Smooth muscle cell (in vitro differentiated cells): ENCODE measurements at regions not wholly inside any gene's neighbourhood (a gene's known extent, or its start where the extent isn't known, plus 50 kb on each side); places are given as distances from the start of the nearest gene placed in this dataset.

Source experiments
- DNase-seq: peaks from one replicate; lab custom pipeline; 2025; ENCODE audit not compliant: unreplicated experiment; lab: John Stamatoyannopoulos, UW
- H2AFZ ChIP-seq: fragments of 200-600 bp; sonication (generic); 2 replicates; pipeline ENCODE4 v1.6.0; 2016; ENCODE audit warnings: antibody characterized with exemption, low read depth, mild to moderate bottlenecking
- H3F3A ChIP-seq: fragments of 200-600 bp; sonication (generic); 2 replicates; pipeline ENCODE4 v1.6.0; 2017; ENCODE audit warnings: antibody characterized with exemption, low read depth
- H3K27ac ChIP-seq: fragments of 200-600 bp; sonication (generic); 2 replicates; pipeline ENCODE4 v1.5.1; 2016; ENCODE audit warnings: low read depth, mild to moderate bottlenecking
- H3K27me3 ChIP-seq: fragments of 200-600 bp; sonication (generic); 2 replicates; pipeline ENCODE4 v1.6.1; 2016; ENCODE audit warnings: low read depth, mild to moderate bottlenecking
- H3K36me3 ChIP-seq: fragments of 200-600 bp; sonication (generic); 2 replicates; pipeline ENCODE4 v1.5.1; 2016; ENCODE audit warnings: low read depth
- H3K4me1 ChIP-seq: fragments of 200-600 bp; sonication (generic); 2 replicates; pipeline ENCODE4 v1.5.1; 2016; ENCODE audit warnings: low read depth
- H3K4me2 ChIP-seq: fragments of 200-600 bp; sonication (generic); 2 replicates; pipeline ENCODE4 v1.6.0; 2016; ENCODE audit warnings: mild to moderate bottlenecking
- H3K4me3 ChIP-seq: fragments of 200-600 bp; sonication (generic); 2 replicates; pipeline ENCODE4 v1.5.1; 2016; ENCODE audit warnings: mild to moderate bottlenecking
- H3K79me2 ChIP-seq: fragments of 200-600 bp; sonication (generic); 2 replicates; pipeline ENCODE4 v1.6.0; 2016; ENCODE audit warnings: low read depth, mild to moderate bottlenecking
- H3K9ac ChIP-seq: fragments of 200-600 bp; sonication (generic); 2 replicates; pipeline ENCODE4 v1.6.0; 2016; ENCODE audit warnings: low read depth
- H3K9me3 ChIP-seq: fragments of 200-600 bp; sonication (generic); replicated peaks from 2 replicates; pipeline ENCODE4 v1.5.1; 2016; ENCODE audit warnings: low read depth
- H4K20me1 ChIP-seq: fragments of 200-600 bp; sonication (generic); 2 replicates; pipeline ENCODE4 v1.6.0; 2016; ENCODE audit warnings: low read depth
- WGBS: methylation state at CpG from one replicate; pipeline ENCODE4 v1.1.7; 2016; ENCODE audit warnings: low lambda C conversion rate; 5-methylcytosine and 5-hydroxymethylcytosine counted together
- TF ChIP-seq, protein P1 (sequence below): fragments of 200-600 bp; sonication (generic); IDR thresholded peaks from 2 replicates; pipeline ENCODE4 v1.5.1; 2017; ENCODE audit warnings: borderline replicate concordance, mild to moderate bottlenecking, antibody characterized with exemption; ENCODE audit not compliant: insufficient read depth, poor library complexity, severe bottlenecking

DNA sequence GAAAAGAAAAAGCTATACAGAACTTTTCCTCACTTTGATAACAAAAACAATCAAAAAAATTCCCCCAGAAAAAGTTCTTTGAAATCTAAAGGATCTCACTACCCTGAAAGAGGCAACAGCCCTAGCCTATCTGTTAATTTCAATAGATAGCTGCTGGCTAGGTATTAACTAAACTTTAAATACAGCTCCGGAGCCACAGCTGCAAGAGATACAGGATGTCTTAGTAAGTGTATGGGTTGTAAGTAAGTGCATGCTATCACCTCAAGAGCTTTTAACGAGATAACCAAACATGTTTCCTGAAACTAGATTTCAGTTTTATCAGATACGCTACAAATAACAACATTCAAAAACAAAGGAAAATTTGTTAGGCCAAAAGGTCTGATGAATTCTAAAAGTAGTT lies 148.4 kb downstream of the KLF12 start:
- no peaks in the 10 kb centered on the region for H3K9me3 ChIP-seq
- H3K36me3 ChIP-seq = no peaks in the 10 kb centered on the region
- H3K27me3 ChIP-seq = no peaks in the 10 kb centered on the region
- no peak overlapping the region for H3K4me3 ChIP-seq
- no peak overlapping the region for H3K4me2 ChIP-seq
- no peaks in the 10 kb centered on the region for H3K79me2 ChIP-seq
- H3K9ac ChIP-seq = no peak overlapping the region
- TF ChIP-seq, protein P1, sequence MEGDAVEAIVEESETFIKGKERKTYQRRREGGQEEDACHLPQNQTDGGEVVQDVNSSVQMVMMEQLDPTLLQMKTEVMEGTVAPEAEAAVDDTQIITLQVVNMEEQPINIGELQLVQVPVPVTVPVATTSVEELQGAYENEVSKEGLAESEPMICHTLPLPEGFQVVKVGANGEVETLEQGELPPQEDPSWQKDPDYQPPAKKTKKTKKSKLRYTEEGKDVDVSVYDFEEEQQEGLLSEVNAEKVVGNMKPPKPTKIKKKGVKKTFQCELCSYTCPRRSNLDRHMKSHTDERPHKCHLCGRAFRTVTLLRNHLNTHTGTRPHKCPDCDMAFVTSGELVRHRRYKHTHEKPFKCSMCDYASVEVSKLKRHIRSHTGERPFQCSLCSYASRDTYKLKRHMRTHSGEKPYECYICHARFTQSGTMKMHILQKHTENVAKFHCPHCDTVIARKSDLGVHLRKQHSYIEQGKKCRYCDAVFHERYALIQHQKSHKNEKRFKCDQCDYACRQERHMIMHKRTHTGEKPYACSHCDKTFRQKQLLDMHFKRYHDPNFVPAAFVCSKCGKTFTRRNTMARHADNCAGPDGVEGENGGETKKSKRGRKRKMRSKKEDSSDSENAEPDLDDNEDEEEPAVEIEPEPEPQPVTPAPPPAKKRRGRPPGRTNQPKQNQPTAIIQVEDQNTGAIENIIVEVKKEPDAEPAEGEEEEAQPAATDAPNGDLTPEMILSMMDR = no peak
- peaks cover 4% of the 10 kb centered on the region for H4K20me1 ChIP-seq
- H3K4me1 ChIP-seq = peaks cover 12% of the 10 kb centered on the region
- H3F3A ChIP-seq = no peaks in the 10 kb centered on the region
- WGBS = 50% methylated on average over 3 of the region's 3 CpGs
- no peak overlapping the region for H2AFZ ChIP-seq
- no peak for DNase-seq
- no peak overlapping the region for H3K27ac ChIP-seq

DNA sequence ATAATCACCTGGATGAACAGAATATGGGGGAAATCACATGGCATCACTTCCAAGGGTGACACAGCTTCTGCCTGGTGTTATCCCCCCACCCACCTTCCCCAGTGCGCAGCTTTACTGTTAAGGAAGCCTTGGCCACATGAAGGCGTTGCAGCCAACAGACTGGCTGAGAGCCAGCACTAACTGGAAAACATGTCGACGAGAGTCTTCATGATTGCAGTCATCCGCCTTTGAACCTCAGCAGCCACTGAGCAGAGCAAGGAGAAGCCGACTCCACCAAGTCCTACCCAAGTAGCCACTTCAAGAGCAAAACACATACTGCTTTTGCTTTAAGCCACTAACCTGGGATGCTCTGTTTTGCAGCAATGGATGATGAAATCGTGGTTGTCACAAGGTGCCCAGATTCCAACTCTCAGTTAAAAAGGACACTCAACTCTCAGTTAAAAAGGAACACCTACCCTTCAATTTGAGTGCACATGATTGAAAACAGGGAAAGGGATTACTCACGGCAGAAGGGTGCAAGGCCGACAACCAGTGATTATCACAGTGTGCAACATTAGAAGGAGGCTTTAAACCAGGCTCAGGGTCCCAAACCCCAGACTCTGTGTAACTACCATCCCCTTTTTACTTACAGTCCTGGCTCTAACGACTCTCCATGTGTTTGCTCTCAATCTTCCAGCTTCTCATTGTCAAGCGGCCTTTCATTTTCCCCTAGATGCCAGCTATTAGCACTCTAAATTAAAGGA lies 149.1 kb downstream of the KLF12 start:
- no peaks in the 10 kb centered on the region for H3K27me3 ChIP-seq
- H2AFZ ChIP-seq = no peak overlapping the region
- peaks cover 4% of the 10 kb centered on the region for H4K20me1 ChIP-seq
- no peak overlapping the region for H3K9ac ChIP-seq
- H3K36me3 ChIP-seq = no peaks in the 10 kb centered on the region
- H3K4me2 ChIP-seq = no peak overlapping the region
- H3K9me3 ChIP-seq = no peaks in the 10 kb centered on the region
- H3K27ac ChIP-seq = no peak overlapping the region
- TF ChIP-seq, protein P1 = no peak
- no peaks in the 10 kb centered on the region for H3F3A ChIP-seq
- H3K79me2 ChIP-seq = no peaks in the 10 kb centered on the region
- WGBS = 50% methylated on average over 11 of the region's 11 CpGs
- H3K4me1 ChIP-seq = peaks cover 12% of the 10 kb centered on the region
- no peak for DNase-seq
- H3K4me3 ChIP-seq = no peak overlapping the region

DNA sequence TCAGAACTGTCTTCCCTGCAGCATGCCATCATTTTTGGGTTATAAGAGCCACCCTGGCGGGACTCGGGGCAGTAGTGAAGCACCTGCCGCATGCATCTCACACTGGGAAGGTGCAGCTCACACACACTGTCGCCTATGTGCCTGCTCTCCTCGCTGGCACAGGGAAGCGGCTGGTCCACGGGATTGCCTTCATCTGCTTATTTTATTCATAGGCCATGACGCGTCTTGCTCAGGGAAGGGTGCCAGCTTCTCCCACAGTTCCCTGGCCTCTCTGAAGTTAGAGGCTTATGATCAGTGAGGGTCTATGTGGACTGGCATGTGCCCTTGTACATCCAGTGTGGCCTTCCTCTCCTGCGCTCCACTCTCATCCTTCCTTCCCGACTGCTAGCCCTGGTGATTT lies 150.0 kb downstream of the KLF12 start:
- Histone ChIP-seq H3F3A (no peaks in the 10 kb centered on the region), H4K20me1 (peaks cover 4% of the 10 kb centered on the region), H3K4me3 (no peak overlapping the region), H3K4me1 (peaks cover 12% of the 10 kb centered on the region), H3K27me3 (no peaks in the 10 kb centered on the region), H3K36me3 (no peaks in the 10 kb centered on the region), H3K9ac (no peak overlapping the region), H3K9me3 (no peaks in the 10 kb centered on the region), H3K4me2 (no peak overlapping the region), H3K79me2 (no peaks in the 10 kb centered on the region), H2AFZ (no peak overlapping the region), H3K27ac (no peak overlapping the region)
- no peak for DNase-seq
- 95% methylated on average over 11 of the region's 11 CpGs for whole genome bisulfite sequencing
- TF ChIP-seq, protein P1 = no peak

DNA sequence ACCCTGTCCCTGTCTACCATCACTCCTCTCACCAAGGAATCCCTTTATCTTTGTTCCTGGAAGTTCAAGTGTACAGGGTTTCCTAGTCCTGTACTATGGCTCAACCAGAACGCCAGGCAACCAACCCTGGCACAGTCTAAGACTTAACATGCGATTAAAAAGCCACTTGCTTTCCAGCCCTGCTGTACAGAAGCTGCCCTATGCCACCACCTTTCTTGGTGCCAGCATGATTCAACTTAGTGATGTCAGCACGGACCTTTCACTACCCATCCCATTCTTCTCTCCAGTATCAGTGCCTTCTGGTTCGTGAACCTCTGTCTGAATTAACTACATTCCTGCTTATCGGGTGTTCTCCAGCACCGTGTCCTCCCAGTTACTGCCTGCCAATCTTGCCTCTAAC lies 151.1 kb downstream of the KLF12 start:
- 87% methylated on average over 6 of the region's 6 CpGs for WGBS
- no peaks in the 10 kb centered on the region for H3K9me3 ChIP-seq
- no peaks in the 10 kb centered on the region for H3K36me3 ChIP-seq
- H2AFZ ChIP-seq = no peak overlapping the region
- H3K9ac ChIP-seq = no peak overlapping the region
- H3F3A ChIP-seq = no peaks in the 10 kb centered on the region
- no peak overlapping the region for H3K27ac ChIP-seq
- TF ChIP-seq, protein P1 = no peak
- H3K4me3 ChIP-seq = no peak overlapping the region
- DNase-seq = no peak
- H3K4me2 ChIP-seq = no peak overlapping the region
- no peaks in the 10 kb centered on the region for H3K27me3 ChIP-seq
- peaks cover 12% of the 10 kb centered on the region for H3K4me1 ChIP-seq
- H4K20me1 ChIP-seq = peaks cover 4% of the 10 kb centered on the region
- no peaks in the 10 kb centered on the region for H3K79me2 ChIP-seq
